Daoy (cell line): ENCODE measurements at regions not wholly inside any gene's neighbourhood (a gene's known extent, or its start where the extent isn't known, plus 50 kb on each side); places are given as distances from the start of the nearest gene placed in this dataset.

Experiments
- DNase-seq: peaks from one replicate; pipeline ENCODE4 v3.0.0-alpha.2; 2015; ENCODE audit warnings: low read depth

DNA sequence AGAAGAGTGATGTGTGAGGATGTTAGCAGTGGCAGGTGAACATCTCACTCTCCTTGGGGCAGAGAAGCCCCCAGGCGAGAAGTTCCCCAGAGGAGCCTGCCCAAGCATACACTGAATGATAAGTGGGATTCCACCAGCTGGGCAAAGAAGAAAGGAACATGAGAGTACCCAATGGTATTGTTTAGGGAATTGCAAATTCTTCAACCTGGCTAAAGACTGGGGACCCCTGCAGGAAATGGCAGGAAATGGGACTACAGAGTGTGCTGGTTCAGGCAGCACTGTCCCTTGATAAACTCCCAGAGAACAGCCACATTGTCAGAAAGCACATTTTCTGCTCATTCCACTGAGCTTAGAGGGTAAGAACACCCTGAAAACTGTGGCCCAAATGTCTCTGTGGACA lies 121.3 kb downstream of the RPS29 start:
- peak; percentile 19 for DNase-seq

DNA sequence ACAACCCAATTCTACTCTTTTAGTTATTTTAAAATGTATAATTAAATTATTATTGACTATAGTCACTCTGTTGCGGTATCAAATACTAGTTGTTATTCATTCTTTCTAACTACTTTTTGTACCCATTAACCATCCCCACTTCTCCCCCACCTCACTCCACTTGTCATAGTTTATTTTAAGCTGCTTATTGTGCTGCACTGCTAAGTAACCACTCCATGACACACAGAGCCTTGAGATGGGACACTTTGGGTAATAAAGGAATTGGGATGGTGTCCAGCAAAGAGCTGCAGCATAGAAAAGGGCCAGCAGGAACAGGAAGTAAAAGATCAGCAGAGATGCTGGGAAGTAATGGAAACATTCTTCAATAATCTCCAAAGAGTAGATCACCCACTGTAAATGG lies 123.0 kb downstream of the RPS29 start:
- no peak for DNase-seq

- peak; percentile 75 for DNase-seq
Observed at GRCh38 chr14:49461529-49462401, 124.4 kb downstream of the RPS29 start.

GRCh38 chr14:49460662-49461061 lies 125.5 kb downstream of the RPS29 start:
- DNase-seq = no peak

DNA sequence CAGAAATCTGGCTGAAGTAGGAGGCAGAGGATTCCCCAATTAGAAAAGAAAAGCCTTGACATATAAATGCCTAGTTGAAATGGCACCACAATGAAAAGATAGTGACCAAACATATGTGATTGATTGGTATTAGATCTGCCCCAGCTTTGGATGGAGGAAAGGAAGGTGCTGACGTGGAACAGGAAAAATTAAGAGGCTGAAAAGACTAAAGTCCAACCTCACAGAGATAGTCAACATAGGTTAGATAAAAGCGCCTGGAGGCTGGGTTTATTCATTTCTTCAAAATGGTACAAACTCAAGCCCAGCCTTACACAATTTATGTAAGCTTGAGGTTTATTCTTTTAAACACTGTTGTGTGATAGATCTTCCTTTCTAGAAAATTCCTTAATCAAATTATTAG lies 129.6 kb downstream of the RPS29 start:
- no peak for DNase-seq

DNA sequence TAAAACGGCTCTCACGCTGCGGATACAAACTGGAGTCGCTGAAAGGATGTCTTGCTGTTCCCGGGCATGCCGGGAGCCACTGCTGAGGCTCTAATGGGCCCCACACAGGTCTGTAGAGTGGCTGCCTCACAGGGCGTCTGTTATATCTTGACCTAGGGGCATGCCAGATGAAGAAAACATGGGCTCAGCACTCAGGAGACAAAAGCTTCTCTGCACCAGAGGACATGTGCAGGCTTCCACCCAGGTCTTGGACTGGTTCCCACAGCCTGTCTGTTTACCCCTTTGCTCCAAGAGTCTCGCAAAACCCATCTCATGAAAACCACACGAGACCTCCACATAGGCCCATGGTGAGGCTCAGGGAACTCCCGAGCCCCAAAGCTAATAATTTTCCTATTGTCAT lies 134.2 kb downstream of the RPS29 start:
- DNase-seq = no peak

- DNase-seq = no peak
Observed at GRCh38 chr14:49449749-49450148, 136.4 kb downstream of the RPS29 start.

- no peak for DNase-seq
Observed at GRCh38 chr14:49447540-49448107, 138.6 kb downstream of the RPS29 start.

- DNase-seq = no peak
Observed at GRCh38 chr14:49446801-49447200, 139.4 kb downstream of the RPS29 start.

GRCh38 chr14:49438256-49438770 lies 147.9 kb downstream of the RPS29 start:
- DNase-seq = no peak

GRCh38 chr14:49428076-49428475 lies 158.1 kb downstream of the RPS29 start:
- no peak for DNase-seq

- no peak for DNase-seq
Observed at GRCh38 chr14:49427117-49427516, 159.1 kb downstream of the RPS29 start.

DNA sequence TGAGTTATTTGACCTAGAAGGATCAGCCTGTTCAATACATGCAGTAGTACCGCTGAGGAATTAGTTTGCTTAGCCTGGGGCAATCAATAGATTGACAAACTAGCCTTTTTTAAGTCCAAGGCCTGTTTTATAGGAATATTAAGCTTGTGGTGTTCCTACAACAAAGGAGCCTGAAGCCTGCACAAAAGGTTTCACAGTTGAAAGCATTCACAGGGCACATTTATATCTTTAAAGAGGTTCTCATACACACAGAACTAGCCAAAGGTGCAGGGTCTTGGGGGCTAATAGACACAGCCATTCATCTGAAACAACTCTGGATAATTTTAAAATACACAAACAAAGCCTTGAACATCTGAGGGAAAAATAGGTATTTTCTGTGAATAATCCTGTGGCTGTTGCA lies 160.3 kb downstream of the RPS29 start:
- DNase-seq = no peak

DNA sequence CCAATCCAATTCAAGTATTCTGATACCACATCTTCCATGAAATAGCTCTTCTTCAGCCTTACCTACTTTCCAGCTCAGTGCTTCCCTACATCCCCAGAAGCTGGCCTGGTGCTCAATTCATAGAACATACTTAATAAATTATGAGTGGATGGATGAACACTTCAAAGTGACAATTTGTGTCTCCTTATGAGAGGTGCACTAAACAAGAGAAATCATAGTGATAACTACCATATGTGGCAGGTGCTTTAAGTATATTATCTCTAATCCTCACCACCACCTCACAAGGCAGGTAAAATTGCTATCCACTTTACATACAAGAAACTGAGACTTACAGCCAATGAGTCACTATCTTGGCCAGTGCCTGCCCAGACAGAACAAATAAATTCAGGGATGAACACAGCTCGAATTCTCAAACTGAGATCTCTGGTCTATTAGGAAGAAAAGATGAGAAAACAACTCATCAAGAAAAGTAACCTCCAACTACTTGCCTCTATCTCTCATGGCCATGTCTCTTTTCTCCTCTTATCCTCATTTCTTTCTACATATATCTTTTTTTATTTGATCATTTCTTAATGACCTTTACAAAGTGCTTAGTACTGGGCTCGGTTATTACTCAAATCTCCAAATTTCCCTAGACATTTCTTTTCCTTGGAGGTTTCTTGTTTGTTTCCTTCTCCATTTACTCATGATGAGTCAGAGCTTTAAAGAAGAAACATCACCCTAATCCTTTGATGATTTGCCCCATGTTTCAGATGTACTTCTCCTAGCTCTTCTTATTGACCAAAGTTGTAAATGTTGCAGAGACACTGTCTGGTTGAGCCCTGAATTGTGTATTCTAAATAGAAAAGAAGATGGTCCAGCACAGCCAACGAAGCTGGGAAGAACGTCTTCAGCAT lies 161.5 kb downstream of the RPS29 start:
- no peak for DNase-seq

DNA sequence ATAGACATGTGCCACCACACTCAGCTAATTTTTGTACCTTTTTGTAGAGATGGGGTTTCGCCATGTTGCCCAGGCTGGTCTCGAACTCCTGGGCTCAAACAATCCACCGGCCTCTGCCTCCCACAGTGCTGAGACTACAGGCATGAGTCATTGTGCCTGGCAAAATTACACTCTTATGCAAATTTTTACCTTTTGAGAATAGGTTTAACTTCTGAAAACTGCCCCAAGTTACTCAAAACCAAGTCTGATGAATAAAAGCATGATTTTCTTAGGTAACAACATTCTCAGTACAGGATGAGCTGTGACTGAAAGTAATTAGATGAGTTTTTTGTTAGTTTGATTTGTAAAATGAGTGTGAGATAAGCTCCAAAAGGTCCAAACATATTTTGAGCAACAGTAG lies 166.0 kb downstream of the RPS29 start:
- DNase-seq = no peak

DNA sequence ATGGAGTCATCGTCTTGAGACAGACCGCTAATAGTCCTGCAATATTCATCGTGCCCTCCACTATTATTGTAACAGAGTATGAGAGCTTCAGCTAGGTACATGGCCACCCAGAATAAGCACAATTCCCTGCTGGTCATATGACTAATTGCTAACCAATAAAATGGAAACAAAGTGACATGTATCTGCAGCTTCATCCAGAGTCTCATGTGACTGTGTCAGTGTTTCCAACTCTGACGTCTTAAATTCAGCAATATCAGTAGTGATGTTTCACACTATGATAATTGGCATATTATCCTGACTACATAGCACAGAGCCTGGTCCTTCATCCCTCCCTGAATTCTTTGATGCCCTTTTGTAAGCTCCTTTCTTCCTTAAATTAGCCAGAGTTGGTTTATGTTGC lies 167.4 kb downstream of the RPS29 start:
- DNase-seq = no peak

- DNase-seq = no peak
Observed at GRCh38 chr14:49417790-49418189, 168.4 kb downstream of the RPS29 start.

DNA sequence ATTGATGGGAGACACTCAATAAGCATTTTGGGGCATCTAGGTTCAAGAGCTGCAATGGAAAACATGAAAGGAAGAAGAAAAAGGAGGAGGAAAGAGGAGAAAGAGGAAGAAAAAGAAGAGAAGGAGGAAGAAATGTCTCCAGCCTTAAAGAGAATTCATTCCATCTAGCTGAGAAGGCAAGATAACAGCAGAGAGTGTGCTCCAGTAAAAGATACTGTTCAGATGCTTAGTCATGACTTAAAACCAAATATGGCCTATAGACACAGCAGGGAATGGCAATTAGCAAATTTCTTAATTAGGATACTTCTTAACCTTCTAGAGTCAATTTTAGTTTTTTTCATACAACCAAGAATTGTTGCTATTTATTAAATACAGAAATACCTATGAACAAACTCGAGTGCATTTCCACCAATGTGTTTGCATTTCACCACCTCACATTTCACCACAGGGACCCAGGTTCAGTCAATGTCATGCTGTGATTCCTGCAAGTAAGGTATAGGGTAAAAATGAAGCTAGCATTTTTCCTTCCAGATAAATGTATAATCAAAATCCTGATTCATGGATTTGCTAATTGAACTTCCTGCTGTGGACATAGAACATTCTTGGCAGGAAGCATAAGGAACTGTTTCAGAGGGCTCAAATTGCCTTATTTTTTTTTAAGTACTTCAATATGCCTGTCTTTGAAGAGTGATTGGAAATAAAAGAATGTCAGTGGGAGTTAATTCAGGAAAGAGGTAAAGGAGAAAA lies 177.8 kb downstream of the RPS29 start:
- no peak for DNase-seq

DNA sequence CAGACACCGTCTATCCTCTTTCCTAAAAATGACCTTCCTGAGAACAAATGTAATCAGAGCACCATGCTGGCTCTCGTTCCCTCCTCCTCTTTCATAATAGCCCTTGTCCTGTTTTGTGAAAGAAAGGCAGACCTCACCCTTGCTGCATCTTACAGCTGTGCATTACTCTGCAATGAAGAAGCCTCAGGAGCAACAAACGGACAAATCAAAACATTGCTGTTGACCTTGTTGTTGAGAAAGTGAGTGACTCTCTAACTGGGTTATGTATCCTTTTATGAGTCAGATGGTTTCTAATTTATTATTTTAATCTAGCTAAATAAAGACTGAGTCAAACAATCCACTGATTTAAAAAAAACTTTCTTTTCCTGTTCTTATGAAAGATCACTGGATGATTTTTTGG lies 180.9 kb downstream of the RPS29 start:
- no peak for DNase-seq

DNA sequence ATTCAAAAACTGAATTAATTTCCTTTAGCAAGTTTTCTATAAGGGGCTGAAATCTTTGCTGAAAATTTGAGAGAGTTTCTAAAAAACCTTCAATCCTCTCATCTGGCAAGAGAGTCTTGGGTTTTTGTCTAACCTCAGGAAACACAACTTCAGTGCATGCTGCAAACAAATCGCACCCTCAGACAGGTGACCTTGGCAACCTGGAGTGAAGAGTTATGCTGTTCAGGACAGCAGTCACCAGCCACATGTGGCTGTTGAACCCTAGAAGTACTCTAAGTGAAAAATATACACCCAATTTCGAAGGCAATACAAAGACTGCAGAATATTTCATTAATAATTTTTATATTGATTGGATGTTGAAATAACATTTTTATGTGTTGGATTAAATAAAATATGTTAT lies 184.8 kb downstream of the RPS29 start:
- DNase-seq = no peak

- DNase-seq = no peak
Observed at GRCh38 chr14:49396801-49397200, 189.4 kb downstream of the RPS29 start.

DNA sequence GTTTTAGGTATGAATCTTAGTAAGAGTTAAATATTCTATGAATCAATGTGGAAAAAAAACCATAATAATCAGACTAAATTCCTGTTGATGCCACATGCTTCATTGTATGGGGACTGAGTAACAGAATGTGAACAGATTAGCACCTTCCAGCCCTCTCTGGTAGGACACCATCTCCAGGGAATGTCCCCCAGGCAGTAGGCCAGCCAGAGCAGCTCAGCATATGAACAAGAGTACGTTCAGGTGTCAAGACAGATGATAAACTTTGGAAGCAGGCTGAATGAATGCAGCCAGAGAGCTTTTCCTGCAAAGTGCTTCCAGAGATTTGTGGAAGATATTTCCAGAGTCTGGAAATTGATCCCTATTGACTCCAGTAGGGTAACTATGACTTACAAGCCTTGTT lies 204.4 kb downstream of the RPS29 start:
- no peak for DNase-seq
